K562 (cell line): ENCODE measurements at regions not wholly inside any gene's neighbourhood (a gene's known extent, or its start where the extent isn't known, plus 50 kb on each side); places are given as distances from the start of the nearest gene placed in this dataset.

ENCODE experiments used
- CTCF ChIP-seq, 3 experiments: IDR thresholded peaks in 2 of 3; conservative IDR thresholded peaks in 1 of 3; 2 replicates each; pipeline ENCODE4 v1.5.1; 2011 to 2012; ENCODE audit warnings: low read length in 3 of 3, mild to moderate bottlenecking in 3 of 3, control low read depth in 2 of 3, improper control_type of control experiment in 1 of 3, inconsistent platforms in 1 of 3, low read depth in 1 of 3, mixed read lengths in 1 of 3, moderate library complexity in 1 of 3; ENCODE audit not compliant: insufficient read depth in 2 of 3
- EGR1 ChIP-seq: fragments of 450-650 bp; conservative IDR thresholded peaks from 2 replicates; pipeline ENCODE4 v1.6.1; 2017; ENCODE audit warnings: mild to moderate bottlenecking
- GATA2 ChIP-seq: sonication (generic); formaldehyde crosslinking; IDR thresholded peaks from 2 replicates; pipeline ENCODE4 v1.4.0; 2020; ENCODE audit warnings: mild to moderate bottlenecking, missing genetic modification reagents
- JUN ChIP-seq, 2 experiments: sonication (generic) in 1 of 2; formaldehyde crosslinking in 1 of 2; IDR thresholded peaks; 2 replicates each; pipeline versions ENCODE4 v1.6.1 to v1.8.0; 2012 to 2022; ENCODE audit warnings: borderline replicate concordance in 2 of 2, mild to moderate bottlenecking in 2 of 2, improper control_type of control experiment in 1 of 2, low read depth in 1 of 2, low read length in 1 of 2, missing genetic modification reagents in 1 of 2
- L3MBTL2 ChIP-seq: fragments of 450-650 bp; IDR thresholded peaks from 2 replicates; pipeline ENCODE4 v1.6.1; 2016; ENCODE audit warnings: mild to moderate bottlenecking, moderate library complexity
- NR2C1 ChIP-seq, 2 experiments: fragments of 450-650 bp; IDR thresholded peaks; 2 replicates each; pipeline ENCODE4 v1.6.1; 2017; ENCODE audit warnings: mild to moderate bottlenecking in 2 of 2, antibody characterized with exemption in 1 of 2, inconsistent platforms in 1 of 2, missing compliant biosample characterization in 1 of 2, missing genetic modification characterization in 1 of 2
- ZNF263 ChIP-seq: sonication (generic); formaldehyde crosslinking; IDR thresholded peaks from 2 replicates; pipeline ENCODE4 v1.8.0; 2022; ENCODE audit warnings: mild to moderate bottlenecking, missing genetic modification reagents, borderline replicate concordance
- ZNF589 ChIP-seq: fragments of 200-800 bp; sonication (Bioruptor generic); IDR thresholded peaks from 2 replicates; pipeline ENCODE4 v1.6.1; 2016; ENCODE audit warnings: low read depth, missing genetic modification characterization, missing compliant biosample characterization

- no peak for TF ChIP-seq CTCF (IDR thresholded peaks at IDR 0.05 in 2 of 3, conservative IDR thresholded peaks at IDR 0.05 in 1 of 3; ENCODE audit: insufficient read depth in 2 of 3, low read depth in 1 of 3, low read length in 3 of 3)
- no peak for TF ChIP-seq ZNF263 (CRISPR knock-in tag)
- no peak for TF ChIP-seq ZNF589 (CRISPR knock-in tag)
- TF ChIP-seq JUN (IDR thresholded peaks at IDR 0.05; ENCODE audit: borderline replicate concordance, low read depth, low read length) = no peak
- no peak for TF ChIP-seq JUN (CRISPR knock-in tag; IDR thresholded peaks at IDR 0.05; ENCODE audit: borderline replicate concordance)
- TF ChIP-seq NR2C1 (IDR thresholded peaks at IDR 0.05) = no peak
- TF ChIP-seq NR2C1 (tag; IDR thresholded peaks at IDR 0.05) = no peak
- TF ChIP-seq L3MBTL2 = no peak
- no peak for TF ChIP-seq EGR1
- TF ChIP-seq GATA2 (CRISPR knock-in tag) = no peak
Observed at GRCh38 chr10:58985216-58985615, 191.2 kb upstream of the PHYHIPL start.
